Activated CD4-positive, alpha-beta memory T cell treated with anti-CD3 and anti-CD28 coated beads, Interleukin-2, amount 10 ng/mL, durations not matched to agents 7 days and 5 days (primary cell): ENCODE measurements at regions not wholly inside any gene's neighbourhood (a gene's known extent, or its start where the extent isn't known, plus 50 kb on each side); places are given as distances from the start of the nearest gene placed in this dataset.

Source experiments
- CTCF ChIA-PET: fragments of 350-600 bp; sonication (Branson Sonifier 250); formaldehyde crosslinking; loops from one replicate; lab custom pipeline; 2021; ENCODE audit warnings: antibody characterized with exemption, inconsistent platforms; lab: Charles Lee
- POLR2A ChIA-PET: fragments of 350-600 bp; sonication (Branson Sonifier 250); formaldehyde crosslinking; loops from one replicate; lab custom pipeline; 2021; ENCODE audit warnings: antibody characterized with exemption; lab: Charles Lee
- DNase-seq: peaks from one replicate; pipeline ENCODE4 v3.0.0-alpha.2; 2020
- H3K27ac Mint-ChIP-seq: one replicate; pipeline ENCODE4 v1.8.0; 2021; ENCODE audit warnings: mild to moderate bottlenecking, mixed read lengths
- H3K27me3 Mint-ChIP-seq: one replicate; pipeline ENCODE4 v1.8.0; 2021; ENCODE audit warnings: mixed read lengths
- H3K36me3 Mint-ChIP-seq: one replicate; pipeline ENCODE4 v1.8.0; 2021; ENCODE audit warnings: low read depth, mixed read lengths
- H3K4me1 Mint-ChIP-seq: one replicate; pipeline ENCODE4 v1.8.0; 2021; ENCODE audit warnings: mixed read lengths
- H3K4me3 Mint-ChIP-seq: one replicate; pipeline ENCODE4 v1.8.0; 2021; ENCODE audit warnings: mild to moderate bottlenecking, mixed read lengths
- H3K9me3 Mint-ChIP-seq: one replicate; pipeline ENCODE4 v1.8.0; 2021; ENCODE audit warnings: mixed read lengths

DNA sequence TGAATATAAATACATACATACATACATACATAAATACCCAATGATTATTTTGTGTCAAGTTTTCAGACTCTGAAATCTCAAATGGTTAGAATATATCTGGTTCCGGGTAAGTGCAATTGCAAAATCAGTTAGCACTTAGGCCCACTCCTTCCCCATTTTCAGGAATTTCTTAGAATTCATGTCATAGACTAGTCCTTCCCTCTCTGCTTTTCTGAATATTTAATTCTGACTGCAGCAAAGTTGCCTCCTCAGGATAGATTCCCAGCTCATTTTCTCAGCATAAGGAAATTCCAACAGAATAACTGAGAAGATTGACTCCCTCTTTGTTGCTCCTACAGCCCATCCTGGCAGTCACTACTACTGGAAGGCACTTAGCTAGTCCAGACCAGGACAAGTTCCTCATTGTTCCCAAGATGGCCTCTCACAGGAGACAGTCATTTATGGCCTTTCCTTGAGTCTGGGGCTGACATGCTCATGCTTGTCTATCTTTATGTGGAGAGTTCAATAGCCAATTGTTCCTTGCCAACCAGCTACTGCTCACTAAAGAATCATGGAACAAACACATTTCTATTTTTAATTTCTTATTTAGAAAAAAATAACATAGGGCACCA lies 142.9 kb upstream of the ITGB1 start:
- H3K4me3 Mint-ChIP-seq, result peak overlapping the region; percentile 12
- peak overlapping the region; percentile 89 for H3K27ac Mint-ChIP-seq
- no peaks in the 10 kb centered on the region for H3K27me3 Mint-ChIP-seq
- peaks cover 59% of the 10 kb centered on the region for H3K36me3 Mint-ChIP-seq
- DNase-seq, result no peak
- ChIA-PET CTCF (interaction anchor here (0.6 to 6.4 kb wide), 8 partner anchors 9 to 115 kb away, joined by 3 to 37 read pairs (median 4); no protein-coding TSS in a partner anchor), POLR2A (interaction anchor here (1.0 to 9.1 kb wide), 15 partner anchors 10 to 144 kb away, joined by 3 to 199 read pairs (median 6); no protein-coding TSS in a partner anchor)
- H3K4me1 Mint-ChIP-seq, result peaks cover 76% of the 10 kb centered on the region
- H3K9me3 Mint-ChIP-seq, result peaks cover 20% of the 10 kb centered on the region

GRCh38 chr10:33099748-33100147 lies 141.7 kb upstream of the ITGB1 start:
- no peaks in the 10 kb centered on the region for H3K27me3 Mint-ChIP-seq
- peak overlapping the region; percentile 89 for H3K27ac Mint-ChIP-seq
- ChIA-PET CTCF (interaction anchor here (1.7 to 6.4 kb wide), 3 partner anchors 16 to 91 kb away, joined by 4 to 37 read pairs (median 11); no protein-coding TSS in a partner anchor), POLR2A (interaction anchor here (1.2 to 9.1 kb wide), 7 partner anchors 14 to 39 kb away, joined by 4 to 199 read pairs (median 8); no protein-coding TSS in a partner anchor)
- H3K4me3 Mint-ChIP-seq, result peak overlapping the region; percentile 28
- H3K9me3 Mint-ChIP-seq, result peaks cover 22% of the 10 kb centered on the region
- peaks cover 56% of the 10 kb centered on the region for H3K36me3 Mint-ChIP-seq
- DNase-seq, result no peak
- H3K4me1 Mint-ChIP-seq, result peaks cover 70% of the 10 kb centered on the region

DNA sequence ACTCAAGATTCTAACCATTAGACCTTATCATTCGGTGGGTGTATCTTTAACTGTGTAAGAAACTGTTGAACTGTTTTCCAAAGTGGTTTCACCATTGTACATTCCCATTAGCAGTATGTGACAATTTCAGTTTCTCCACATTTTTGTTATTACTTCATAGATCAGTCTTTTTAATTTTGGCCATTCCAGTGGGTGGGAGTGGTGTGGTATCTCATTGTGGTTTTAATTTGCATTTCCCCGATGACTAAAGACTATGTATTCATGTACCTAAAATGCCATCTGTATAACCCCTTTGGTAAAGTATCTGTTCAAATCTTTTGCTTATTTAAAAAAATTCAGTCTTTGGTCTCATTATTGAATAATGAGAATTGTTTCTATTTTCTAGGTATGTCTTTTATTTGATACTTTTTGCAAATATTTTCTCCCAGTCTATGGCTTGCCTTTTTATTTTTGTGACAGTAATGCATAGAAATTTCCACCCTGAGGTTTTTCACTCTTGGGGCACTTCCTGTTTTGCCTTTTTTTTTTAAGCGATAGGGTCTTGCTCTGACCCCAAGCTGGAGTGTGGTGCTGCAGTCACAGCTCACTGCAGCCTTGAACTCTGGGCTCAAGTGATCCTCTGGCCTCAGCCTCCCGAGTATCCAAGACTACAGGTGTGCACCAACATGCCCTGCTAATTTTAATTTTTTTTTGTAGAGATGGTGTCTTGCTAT lies 141.1 kb upstream of the ITGB1 start:
- POLR2A ChIA-PET, result interaction anchor here (2.1 to 9.1 kb wide), 3 partner anchors 15 to 36 kb away, joined by 6 to 199 read pairs (median 19); no protein-coding TSS in a partner anchor
- peaks cover 66% of the 10 kb centered on the region for H3K4me1 Mint-ChIP-seq
- peak overlapping the region; percentile 11 for H3K4me3 Mint-ChIP-seq
- H3K27ac Mint-ChIP-seq, result peak overlapping the region; percentile 89
- H3K27me3 Mint-ChIP-seq, result no peaks in the 10 kb centered on the region
- peaks cover 21% of the 10 kb centered on the region for H3K9me3 Mint-ChIP-seq
- CTCF ChIA-PET, result interaction anchor here (2.8 to 6.4 kb wide), 2 partner anchors 16 to 55 kb away, joined by 11 to 37 read pairs; no protein-coding TSS in a partner anchor
- peaks cover 54% of the 10 kb centered on the region for H3K36me3 Mint-ChIP-seq
- DNase-seq, result no peak

DNA sequence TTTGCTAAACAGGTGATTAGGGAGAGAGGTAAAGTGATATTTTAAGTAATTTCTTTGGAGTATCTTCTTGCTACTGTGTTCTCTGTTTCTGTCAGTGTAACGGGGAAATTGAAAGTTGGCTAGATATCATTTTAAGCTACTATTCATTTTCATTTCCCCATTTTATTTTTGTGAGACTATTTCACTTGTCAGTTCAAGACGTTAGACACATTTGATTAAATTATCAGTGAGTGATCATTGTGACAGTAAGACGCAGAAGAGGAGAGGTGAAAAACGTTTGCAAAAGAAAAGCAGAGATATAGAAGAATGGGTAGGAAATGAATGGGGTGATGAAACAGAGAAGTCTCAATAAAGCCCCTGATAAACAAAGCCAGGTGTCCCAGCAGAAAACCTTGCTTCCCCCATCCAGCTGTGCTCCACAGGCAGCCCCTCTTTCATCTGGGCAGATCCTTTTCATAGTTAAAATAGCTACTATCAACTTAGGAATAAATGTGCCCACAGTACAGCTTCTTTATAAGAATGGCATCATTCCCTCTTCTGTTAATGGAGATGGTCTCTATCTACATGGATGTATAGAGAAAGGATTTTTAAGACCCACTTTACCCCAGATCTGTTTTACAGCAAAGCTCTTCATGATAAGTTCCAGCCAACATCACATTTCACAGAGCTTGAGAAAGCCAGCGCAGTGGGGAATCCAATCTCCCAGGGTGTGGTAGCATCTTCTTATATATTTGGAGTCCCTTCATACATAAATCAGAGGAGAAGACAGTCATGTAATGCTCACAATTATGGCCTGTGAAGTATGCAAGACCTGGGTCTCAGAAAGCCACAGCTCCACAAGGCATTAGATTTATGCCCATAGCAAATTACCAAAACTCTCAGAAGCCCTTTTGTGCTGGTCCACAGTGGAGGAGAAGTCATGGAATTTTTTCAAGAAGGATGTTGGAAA lies 138.1 kb upstream of the ITGB1 start:
- Mint-ChIP-seq H3K27me3 (no peaks in the 10 kb centered on the region), H3K9me3 (peaks cover 27% of the 10 kb centered on the region), H3K36me3 (peaks cover 58% of the 10 kb centered on the region), H3K4me3 (no peak overlapping the region), H3K4me1 (peaks cover 50% of the 10 kb centered on the region), H3K27ac (no peak overlapping the region)
- CTCF ChIA-PET, result interaction anchor here (1.1 to 1.6 kb wide), 3 partner anchors 12 to 59 kb away, joined by 3 read pairs; no protein-coding TSS in a partner anchor
- POLR2A ChIA-PET, result interaction anchor here (1.6 kb wide), 1 partner anchor 20 kb away, joined by 5 read pairs; no protein-coding TSS in a partner anchor
- no peak for DNase-seq

GRCh38 chr10:33094263-33095051 lies 136.4 kb upstream of the ITGB1 start:
- ChIA-PET POLR2A (interaction anchor here (0.9 to 1.0 kb wide), 2 partner anchors 9 to 11 kb away, joined by 3 read pairs; no protein-coding TSS in a partner anchor), CTCF (interaction anchor here (1.0 kb wide), 1 partner anchor 86 kb away, joined by 3 read pairs; no protein-coding TSS in a partner anchor)
- Mint-ChIP-seq H3K27ac (no peak overlapping the region), H3K4me3 (no peak overlapping the region), H3K36me3 (peaks cover 70% of the 10 kb centered on the region), H3K4me1 (peaks cover 34% of the 10 kb centered on the region), H3K27me3 (no peaks in the 10 kb centered on the region), H3K9me3 (peaks cover 41% of the 10 kb centered on the region)
- no peak for DNase-seq

- peaks cover 26% of the 10 kb centered on the region for H3K4me1 Mint-ChIP-seq
- ChIA-PET POLR2A (interaction anchor here (0.6 to 1.0 kb wide), 3 partner anchors 9 to 12 kb away, joined by 3 read pairs; no protein-coding TSS in a partner anchor), CTCF (interaction anchor here (1.0 kb wide), 1 partner anchor 85 kb away, joined by 3 read pairs; no protein-coding TSS in a partner anchor)
- no peak overlapping the region for H3K4me3 Mint-ChIP-seq
- peaks cover 45% of the 10 kb centered on the region for H3K9me3 Mint-ChIP-seq
- no peak overlapping the region for H3K27ac Mint-ChIP-seq
- peaks cover 68% of the 10 kb centered on the region for H3K36me3 Mint-ChIP-seq
- no peaks in the 10 kb centered on the region for H3K27me3 Mint-ChIP-seq
- no peak for DNase-seq
Observed at GRCh38 chr10:33093362-33093761, 135.3 kb upstream of the ITGB1 start.

DNA sequence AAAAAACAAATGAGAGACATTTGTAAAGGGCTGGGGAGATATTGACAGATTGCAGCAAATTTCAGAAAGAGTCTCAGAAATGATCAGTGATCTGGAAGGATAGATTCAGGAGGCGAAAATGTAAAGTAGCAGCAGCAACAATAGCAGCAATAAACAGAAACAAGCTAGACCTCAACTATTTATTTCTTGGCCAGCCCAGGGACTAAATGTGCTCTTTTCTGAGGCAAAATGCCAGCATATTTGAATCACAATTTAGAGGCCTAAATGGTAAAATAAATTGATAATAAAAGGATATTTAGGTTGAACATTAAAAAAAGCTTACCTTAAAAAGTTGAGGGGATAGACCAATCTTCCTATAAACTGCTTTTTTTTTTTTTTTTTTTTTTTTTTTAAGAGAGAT lies 134.6 kb upstream of the ITGB1 start:
- H3K27ac Mint-ChIP-seq, result no peak overlapping the region
- H3K27me3 Mint-ChIP-seq, result no peaks in the 10 kb centered on the region
- peaks cover 28% of the 10 kb centered on the region for H3K4me1 Mint-ChIP-seq
- DNase-seq, result no peak
- POLR2A ChIA-PET, result interaction anchor here (1.1 kb wide), 1 partner anchor 33 kb away, joined by 4 read pairs; no protein-coding TSS in a partner anchor
- peaks cover 72% of the 10 kb centered on the region for H3K36me3 Mint-ChIP-seq
- CTCF ChIA-PET, result interaction anchor here (0.6 to 0.7 kb wide), 2 partner anchors 31 to 1115 kb away, joined by 3 to 7 read pairs; no protein-coding TSS in a partner anchor
- no peak overlapping the region for H3K4me3 Mint-ChIP-seq
- peaks cover 46% of the 10 kb centered on the region for H3K9me3 Mint-ChIP-seq

- Mint-ChIP-seq H3K27me3 (no peaks in the 10 kb centered on the region), H3K9me3 (peaks cover 49% of the 10 kb centered on the region), H3K4me3 (no peak overlapping the region), H3K27ac (no peak overlapping the region), H3K36me3 (peaks cover 67% of the 10 kb centered on the region), H3K4me1 (peaks cover 38% of the 10 kb centered on the region)
- ChIA-PET CTCF (no interaction called here), POLR2A (interaction anchor here (1.0 to 1.5 kb wide), 2 partner anchors 9 to 25 kb away, joined by 3 to 4 read pairs; no protein-coding TSS in a partner anchor)
- DNase-seq, result no peak
Observed at GRCh38 chr10:33091201-33091600, 133.2 kb upstream of the ITGB1 start.

DNA sequence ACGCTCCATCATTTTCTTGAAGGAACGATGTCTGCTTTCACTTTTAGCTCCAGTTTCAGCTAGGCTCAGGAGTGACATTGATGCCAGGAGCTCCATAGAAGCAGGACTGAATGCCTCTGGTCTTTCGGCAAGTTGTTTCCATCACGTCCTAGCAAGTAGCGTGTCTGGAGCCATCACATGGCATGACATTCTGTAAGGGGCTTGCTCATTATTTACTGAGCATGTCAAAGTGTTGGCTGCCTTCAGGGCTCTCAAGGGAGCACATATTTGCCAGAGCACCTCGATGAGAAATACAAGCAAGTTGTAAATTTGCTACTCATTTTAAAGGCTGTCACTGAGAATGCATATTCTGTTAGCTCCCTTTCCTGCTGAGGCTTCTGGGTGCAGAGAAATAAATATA lies 131.0 kb upstream of the ITGB1 start:
- H3K9me3 Mint-ChIP-seq, result peaks cover 41% of the 10 kb centered on the region
- no peak overlapping the region for H3K4me3 Mint-ChIP-seq
- no peaks in the 10 kb centered on the region for H3K27me3 Mint-ChIP-seq
- CTCF ChIA-PET, result no interaction called here
- no peak overlapping the region for H3K27ac Mint-ChIP-seq
- no peak for DNase-seq
- H3K36me3 Mint-ChIP-seq, result peaks cover 59% of the 10 kb centered on the region
- POLR2A ChIA-PET, result no interaction called here
- peaks cover 38% of the 10 kb centered on the region for H3K4me1 Mint-ChIP-seq

DNA sequence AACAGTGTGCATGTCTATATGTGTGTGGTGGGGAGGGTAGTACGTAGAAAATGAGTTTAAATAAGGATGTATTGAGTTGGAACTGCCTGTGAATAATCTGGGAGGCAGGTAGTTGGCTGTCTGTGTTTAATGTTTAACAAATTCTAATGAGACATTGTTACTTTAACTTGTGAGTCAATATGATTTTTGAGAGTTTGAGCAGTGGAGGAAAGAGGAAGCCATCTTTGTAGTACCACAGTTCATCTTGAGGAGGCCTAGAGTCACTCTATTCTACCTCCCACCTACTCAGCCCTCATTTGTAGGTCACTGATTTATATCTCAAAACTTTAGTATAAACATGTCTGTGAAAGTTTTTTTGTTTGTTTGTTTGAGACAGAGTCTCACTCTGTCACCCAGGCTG lies 129.9 kb upstream of the ITGB1 start:
- peaks cover 36% of the 10 kb centered on the region for H3K9me3 Mint-ChIP-seq
- H3K27me3 Mint-ChIP-seq, result no peaks in the 10 kb centered on the region
- no peak for DNase-seq
- ChIA-PET POLR2A (interaction anchor here (1.0 to 1.4 kb wide), 4 partner anchors 13 to 107 kb away, joined by 3 to 5 read pairs (median 4); no protein-coding TSS in a partner anchor), CTCF (interaction anchor here (1.0 kb wide), 1 partner anchor 47 kb away, joined by 4 read pairs; no protein-coding TSS in a partner anchor)
- H3K4me1 Mint-ChIP-seq, result peaks cover 32% of the 10 kb centered on the region
- no peak overlapping the region for H3K4me3 Mint-ChIP-seq
- peaks cover 51% of the 10 kb centered on the region for H3K36me3 Mint-ChIP-seq
- peak overlapping the region; percentile 76 for H3K27ac Mint-ChIP-seq

DNA sequence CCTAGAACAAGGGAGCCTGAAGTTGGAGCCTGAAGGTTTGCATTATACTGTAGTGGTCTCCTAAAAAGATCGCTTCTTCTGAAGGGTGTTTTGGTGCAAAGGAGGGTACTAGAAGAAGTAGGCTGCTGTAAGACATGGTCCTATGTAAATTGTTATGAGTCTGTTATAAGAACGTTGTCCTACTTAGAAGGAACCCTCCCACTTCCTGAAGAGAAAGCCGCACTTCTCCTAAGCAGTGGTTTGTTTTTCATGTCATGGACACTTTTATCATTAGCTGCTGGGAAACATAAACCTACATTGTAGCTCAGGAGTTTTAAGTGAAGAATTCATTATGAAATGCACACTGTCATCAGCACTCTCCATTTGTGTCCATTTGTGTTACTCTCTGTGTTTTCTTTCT lies 129.1 kb upstream of the ITGB1 start:
- no peaks in the 10 kb centered on the region for H3K27me3 Mint-ChIP-seq
- H3K4me3 Mint-ChIP-seq, result no peak overlapping the region
- ChIA-PET CTCF (interaction anchor here (0.6 to 1.0 kb wide), 2 partner anchors 13 to 46 kb away, joined by 3 to 4 read pairs; no protein-coding TSS in a partner anchor), POLR2A (interaction anchor here (0.6 to 1.4 kb wide), 6 partner anchors 14 to 107 kb away, joined by 3 to 5 read pairs (median 4); no protein-coding TSS in a partner anchor)
- H3K27ac Mint-ChIP-seq, result peak overlapping the region; percentile 76
- peaks cover 28% of the 10 kb centered on the region for H3K4me1 Mint-ChIP-seq
- peaks cover 46% of the 10 kb centered on the region for H3K36me3 Mint-ChIP-seq
- peaks cover 32% of the 10 kb centered on the region for H3K9me3 Mint-ChIP-seq
- no peak for DNase-seq
